ENCODE measurements at regions not wholly inside any gene's neighbourhood (a gene's known extent, or its start where the extent isn't known, plus 50 kb on each side); places are given as distances from the start of the nearest gene placed in this dataset.

DNA sequence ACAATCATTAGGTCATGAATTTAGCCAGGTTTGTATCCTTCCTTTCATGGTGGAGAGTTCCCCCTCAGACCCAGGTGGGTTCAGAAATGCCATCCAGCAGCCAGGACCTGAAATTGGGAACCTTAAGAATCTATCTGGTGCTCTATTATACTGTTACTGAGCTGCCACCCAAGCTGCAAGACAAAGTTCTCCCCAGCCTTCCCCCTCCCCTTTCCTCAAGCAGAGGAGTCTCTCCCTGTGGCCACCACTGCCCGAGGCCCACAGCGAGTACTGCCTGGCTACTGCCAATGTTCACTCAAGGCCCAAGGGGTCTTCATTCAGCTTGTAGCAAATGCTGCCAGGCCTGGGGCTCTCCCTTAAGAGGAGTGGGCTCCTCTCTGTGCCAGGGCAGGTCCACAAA lies 133.8 kb downstream of the TMEM38B start:
- DNase-seq (ENCODE audit: low spot score): no peak

DNA sequence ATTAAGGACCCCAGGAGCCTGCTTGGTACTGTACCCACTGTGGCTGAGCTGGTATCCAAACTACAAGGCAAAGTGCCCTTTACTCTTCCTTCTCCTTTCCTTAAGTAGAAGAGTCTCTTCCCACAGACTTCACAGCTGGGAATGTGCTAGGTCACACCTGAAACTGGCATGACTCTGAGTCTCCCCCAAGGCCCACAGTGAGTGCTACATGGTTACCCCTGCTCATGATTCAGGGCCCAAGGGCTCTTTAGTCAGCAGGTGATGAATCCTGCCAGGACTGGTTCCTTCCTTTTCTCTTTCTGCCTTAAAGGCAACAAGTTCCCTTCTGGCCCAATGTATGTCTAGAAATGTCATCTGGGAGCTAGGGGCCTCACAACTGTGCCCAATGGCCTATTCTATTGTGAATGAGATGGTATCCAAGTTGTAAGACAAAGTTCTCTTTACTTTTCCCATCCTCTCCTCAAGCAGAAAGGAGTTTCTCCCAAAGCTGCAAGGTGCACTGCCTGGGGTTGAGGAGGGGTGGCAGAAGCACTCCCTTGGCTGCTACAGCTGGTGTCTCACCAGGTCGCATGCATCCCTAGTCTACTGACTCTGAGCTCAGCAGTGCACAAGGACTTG lies 134.4 kb downstream of the TMEM38B start:
- no peak for DNase-seq (ENCODE audit: low spot score)

DNA sequence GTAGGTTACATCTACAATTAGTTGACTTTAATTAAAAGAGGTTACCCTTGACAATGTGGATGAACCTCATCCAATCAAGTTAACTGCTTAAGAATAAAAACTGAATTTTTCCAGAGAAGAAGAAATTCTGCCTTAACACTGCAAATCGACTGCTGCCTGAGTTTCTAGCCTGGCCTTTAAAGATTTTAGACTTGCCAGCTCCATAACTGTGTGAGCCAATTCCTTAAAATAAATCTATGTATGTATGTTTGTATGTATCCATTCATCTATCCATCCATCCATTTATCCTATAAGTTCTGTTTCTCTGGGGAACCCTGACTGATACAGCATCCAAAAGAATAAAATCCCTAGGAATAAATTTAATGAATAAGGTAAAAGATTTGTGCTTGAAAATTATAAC lies 136.1 kb downstream of the TMEM38B start:
- no peak for DNase-seq (ENCODE audit: low spot score)

DNA sequence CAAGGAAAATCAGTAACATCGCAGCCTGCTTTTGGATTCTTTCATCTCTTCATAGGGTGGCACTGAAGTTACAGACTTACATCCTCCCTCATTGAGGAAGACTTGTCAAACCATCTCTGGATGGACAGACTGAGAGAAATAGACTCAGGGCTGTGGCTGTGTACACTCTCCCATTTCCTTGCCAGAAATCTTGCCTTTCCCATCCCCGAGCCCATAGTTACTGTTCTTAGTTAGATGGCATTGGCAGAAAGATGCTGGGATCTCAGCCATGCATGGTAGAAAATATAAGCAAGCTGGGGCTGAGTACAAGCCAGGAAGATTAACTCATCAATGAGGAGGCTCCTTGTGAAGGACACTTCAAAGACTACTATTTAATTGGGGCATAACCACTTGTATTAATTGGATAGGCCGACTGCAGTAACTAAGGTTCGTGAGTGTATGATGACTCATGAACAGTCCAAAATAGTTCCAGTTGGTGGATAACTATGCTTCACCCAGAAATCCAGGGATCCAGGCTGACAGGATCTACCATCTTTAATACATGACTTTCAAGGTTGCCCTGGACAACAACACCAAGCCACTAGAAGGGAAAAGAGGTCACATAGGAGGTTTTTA lies 137.9 kb downstream of the TMEM38B start:
- no peak for DNase-seq (ENCODE audit: low spot score)

DNA sequence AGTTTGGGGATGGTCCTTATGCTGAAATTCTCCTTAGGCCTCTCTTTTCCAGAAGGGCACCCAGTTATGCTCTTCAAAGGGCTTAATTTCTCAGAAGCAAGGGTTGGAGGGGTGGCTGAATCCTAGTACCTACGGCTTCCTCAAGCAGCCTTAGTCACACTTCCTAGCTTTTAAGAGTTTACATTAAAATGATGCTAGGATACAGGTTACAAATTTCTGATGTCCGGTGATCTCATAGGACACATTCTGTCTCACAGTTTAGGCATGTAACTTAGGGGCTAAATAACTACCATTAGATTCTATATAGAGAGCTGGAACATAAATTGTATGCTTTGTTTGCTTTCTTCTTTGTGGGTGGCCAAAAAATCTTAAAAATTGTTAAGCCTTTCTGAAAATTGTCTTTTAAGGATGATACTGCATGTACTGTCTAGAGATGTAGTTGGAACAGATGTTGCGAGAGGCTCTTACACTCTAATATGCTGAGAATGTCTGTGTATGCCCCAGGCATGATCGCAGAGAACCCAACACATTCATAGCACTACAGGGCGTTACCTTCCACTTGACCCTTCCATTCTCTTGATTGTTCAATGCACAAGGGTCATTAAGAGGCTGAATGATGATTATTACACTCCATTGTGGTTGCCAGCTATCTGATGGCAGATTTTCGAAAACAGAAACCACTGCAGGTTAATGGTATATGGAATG lies 139.1 kb downstream of the TMEM38B start:
- DNase-seq (ENCODE audit: low spot score): no peak

DNA sequence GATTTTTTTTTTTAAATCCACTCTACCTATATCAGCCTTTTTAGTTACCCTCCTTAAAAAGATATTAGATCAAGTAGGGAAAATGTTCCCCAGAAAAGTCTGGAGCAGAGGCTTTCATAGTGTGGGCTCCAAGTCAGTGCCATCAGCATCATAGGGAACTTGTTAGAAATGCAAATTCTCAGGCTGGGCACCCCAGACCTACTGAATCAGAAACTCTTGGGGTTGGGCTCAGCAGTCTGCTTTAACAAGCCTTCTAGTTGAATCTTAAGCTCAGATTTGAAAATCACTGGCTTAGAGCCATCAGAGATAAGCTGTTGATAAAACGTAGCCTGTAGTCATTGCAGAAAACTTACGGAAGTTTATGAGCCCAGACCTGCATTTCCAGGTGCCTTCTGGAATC lies 140.1 kb downstream of the TMEM38B start:
- no peak for DNase-seq (ENCODE audit: low spot score)

DNA sequence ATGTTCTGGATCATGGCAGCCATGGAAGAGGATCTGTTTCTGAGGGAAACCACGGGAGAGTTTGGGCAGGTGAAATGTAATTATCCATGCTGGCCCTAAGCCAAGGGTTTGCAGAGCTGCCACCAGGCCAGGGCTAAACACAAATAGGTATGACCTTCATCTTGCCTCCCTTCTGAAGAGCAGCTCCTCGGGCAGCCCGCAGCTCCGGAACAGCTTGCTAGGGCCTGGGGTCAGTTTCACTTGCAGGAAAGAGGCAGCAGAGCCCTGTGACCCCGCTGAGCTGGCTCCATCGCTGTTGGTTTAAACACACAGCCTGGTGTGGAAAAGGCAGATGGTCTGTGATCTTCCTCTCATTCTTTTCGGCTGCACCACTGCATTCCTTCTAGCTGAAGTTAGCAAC lies 141.4 kb downstream of the TMEM38B start:
- DNase-seq (ENCODE audit: low spot score): no peak

DNA sequence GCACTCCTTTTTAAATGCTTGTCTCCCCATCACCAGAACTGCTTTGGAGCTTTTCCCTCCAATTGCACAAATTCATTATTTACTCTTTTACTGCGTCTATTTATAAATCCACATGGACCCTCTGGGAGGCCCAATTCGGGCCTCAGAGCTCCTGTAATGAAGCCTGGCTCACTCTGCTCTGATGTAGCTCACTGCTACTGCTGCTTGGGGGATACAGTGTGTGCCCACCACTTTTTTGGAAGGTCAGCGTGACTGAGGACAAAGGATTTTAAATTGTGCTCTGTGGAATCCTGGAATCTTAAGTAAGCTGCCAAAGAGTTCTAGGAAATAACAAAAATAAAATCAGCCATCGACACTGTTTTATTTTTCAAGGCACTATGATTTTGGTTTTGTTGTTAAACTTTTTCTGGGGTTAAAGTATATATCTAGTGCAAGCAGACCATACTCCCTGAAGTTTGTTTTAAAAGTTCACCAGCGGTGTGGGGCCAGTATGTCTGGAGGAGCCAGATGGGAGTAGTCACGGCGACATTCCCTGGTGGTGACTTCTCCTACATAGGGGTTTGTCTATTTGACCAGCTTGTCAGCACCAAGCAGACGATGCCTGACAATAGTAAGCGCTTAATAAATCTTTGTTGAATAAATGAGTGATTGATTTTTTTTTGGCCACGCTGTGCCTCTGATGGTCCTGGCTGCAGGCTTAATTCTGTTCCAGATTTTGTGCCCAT lies 142.8 kb downstream of the TMEM38B start:
- DNase-seq (ENCODE audit: low spot score): no peak

DNA sequence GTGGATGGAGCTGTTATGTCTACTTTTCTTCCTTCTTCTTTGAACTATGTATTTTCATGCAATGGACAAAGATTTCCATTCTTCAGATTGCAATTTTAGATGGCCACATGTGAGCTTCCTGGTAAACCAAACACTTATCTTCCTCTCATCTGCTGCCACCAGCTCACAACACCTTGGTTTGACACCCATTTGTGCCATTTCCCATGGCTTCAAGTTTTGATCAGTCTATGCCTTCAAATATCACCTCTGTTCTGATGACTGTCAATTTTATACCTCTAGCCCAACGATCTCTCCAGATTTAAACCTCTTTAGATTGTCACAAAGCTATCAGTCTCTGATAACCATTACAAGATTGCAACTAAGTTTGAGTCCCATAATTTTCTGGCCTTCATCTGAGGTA lies 147.2 kb downstream of the TMEM38B start:
- DNase-seq (ENCODE audit: low spot score): no peak

DNA sequence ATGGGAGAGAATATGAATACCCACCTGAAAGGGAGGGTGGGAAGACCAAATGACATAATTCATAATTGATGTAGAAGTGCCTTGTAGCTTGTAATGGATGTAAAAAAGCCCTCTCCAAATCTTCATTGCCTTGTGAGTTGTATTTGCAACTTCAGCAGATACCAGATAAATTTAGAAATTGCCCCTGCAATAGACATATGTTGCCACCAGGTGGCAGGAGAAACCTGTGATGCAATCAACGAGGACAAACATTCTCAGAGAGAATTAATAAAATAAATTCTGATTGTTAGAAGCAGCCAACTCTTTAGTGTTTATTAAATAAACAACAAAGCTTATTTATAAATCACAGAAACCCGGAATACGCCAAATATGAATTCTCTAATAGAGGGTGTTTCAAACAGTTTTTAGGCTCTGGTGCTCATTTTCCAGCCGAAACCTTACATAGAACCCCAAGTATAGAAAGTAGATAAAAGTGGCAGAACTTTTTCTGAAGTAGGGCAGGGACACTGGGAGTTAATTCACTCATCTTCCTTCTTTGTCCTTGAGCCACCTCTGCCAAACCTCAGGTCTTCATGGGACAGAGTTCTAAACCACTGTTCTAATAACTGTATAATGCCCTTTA lies 147.8 kb downstream of the TMEM38B start:
- DNase-seq (ENCODE audit: low spot score): peak; percentile 17

DNA sequence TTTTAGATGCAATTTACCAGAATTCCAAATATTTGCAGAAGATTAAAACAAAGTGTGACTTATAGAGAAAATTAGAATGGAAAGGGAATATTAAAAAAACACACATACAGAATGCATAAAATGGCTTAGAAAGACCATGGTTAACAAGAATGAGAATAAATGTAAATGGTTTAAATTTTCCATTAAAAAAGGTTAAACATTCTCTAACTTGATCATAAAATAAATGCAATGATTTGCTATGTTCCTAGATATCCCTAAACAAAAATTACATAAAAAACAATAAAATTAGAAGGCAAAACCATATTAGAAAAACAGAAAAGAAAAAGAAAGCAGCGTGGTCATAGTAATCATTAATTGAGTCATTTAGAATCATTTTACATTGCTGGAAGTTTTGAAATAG lies 152.5 kb downstream of the TMEM38B start:
- DNase-seq (ENCODE audit: low spot score): no peak

DNA sequence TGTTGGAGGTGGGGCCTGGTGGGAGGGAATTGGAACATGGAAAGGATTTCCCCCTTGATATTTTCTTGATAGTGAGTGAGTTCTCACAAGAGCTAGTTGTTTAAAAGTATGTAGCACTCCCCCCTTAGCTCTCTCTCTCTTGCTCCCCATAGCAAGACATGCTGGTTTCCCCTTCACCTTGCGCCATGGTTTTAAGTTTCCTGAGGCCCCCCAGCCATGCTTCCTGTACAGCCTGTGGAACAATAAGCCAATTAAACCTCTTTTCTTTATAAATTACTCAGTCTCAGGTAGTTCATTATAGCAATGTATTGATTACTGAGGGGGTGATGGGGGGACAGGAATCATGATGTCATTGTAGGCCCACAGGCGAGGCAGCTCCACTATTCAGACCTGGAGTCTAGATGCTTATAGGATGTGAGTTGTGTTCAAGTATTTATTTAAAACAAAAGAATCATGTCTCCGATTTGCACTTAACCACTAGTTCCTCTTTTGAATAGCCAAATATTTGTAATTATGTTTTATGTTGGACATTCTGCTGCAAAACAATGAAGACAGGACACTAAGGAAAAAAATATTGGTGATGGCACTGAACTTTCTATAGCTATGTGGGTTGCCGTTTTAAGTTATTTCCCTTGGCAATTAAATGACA lies 156.6 kb downstream of the TMEM38B start:
- no peak for DNase-seq (ENCODE audit: low spot score)

DNA sequence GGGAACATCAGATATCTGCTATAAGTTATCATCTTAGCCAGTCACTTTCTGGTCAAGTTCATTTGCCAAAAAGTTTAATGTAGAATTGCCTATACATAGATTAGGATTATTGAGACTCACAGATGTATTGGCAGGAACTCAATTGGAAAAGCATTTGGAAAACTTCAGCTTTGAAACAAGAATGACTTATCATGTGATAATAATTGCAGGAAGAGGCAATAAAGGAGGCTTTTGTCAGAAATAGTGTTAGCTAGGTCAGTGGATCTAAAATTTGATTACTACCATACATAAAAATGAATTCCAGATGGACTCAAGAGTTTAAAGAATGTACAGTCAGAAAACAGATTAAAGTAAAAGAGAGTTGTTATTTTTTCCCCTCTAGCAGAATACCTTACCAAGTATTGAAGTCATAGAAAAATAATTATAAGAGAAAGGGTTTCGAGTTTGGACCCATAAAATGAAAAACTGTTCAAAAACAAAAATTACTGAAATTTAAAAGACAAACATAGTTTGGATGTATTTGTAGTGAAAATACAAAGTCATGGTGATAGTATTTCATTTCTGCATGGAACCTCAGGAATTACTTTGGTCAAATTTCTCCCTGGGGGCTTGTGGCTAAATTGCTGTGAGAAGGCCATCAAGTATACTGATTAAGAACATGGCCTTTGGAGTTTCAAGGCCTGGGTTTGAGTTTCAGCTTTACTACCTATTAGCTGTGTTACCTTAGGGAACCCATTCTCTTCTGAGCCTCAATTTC lies 159.9 kb downstream of the TMEM38B start:
- DNase-seq (ENCODE audit: low spot score): no peak

DNA sequence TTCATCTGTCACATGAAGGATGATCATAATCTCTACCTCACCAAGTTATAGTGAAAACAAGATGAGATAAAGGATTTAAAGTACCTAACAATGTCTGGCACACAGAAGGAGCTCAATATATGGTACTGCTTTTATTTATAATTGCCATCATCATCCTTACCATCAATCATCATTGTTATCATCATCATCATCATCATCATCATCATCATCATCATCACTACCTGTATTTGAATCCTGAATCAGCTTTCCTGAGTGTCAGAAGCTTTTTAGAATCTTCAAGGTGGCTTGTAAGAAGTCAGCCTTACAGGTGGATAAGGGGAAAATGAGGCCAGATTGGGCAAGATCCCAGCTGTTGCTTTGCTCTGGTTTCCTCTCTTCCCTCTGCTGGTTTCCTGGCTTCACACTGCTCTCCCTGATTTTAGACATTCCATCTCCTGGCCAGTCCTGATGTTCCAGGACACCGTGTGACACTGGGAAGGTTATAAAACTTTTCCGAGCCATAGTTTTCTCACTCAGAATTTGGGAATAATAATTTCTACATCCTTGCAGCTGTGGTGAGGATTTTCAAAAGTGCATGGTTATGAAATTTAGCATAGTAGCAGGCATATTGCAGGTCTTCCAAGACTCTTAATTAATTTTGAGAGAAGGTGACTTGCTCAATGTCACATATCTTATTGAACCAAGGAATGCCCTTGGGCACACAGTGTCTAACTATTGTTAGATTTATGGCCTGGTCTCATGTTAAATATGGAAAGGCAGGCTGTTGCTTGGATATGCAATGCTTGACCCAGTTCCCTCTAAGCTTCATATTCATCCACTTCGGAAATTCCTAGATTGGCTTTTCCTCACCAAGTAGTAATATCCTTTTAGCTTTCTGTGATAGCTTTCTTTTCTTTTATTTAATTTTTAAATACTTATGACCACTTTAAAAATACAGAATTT lies 160.7 kb downstream of the TMEM38B start:
- DNase-seq (ENCODE audit: low spot score): no peak

DNA sequence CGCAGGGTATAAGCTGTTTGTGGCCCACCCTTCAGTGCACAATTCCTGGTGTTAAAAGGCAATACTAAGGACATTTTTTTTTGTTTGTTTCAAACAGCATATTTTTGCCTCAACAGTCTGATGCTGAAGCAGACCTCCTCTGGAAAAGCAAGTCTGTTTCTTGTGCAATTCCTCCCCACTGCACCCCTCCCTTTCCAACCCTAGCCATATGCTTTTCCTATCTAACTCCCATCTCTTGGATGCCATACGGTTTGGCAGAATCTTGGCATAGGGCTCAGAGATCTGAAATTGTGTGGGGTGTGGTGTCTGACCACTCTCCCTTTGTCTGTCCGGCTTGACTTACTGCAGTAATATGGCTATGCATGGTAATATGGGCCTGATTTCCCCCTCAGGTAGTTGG lies 161.6 kb downstream of the TMEM38B start:
- no peak for DNase-seq (ENCODE audit: low spot score)

DNA sequence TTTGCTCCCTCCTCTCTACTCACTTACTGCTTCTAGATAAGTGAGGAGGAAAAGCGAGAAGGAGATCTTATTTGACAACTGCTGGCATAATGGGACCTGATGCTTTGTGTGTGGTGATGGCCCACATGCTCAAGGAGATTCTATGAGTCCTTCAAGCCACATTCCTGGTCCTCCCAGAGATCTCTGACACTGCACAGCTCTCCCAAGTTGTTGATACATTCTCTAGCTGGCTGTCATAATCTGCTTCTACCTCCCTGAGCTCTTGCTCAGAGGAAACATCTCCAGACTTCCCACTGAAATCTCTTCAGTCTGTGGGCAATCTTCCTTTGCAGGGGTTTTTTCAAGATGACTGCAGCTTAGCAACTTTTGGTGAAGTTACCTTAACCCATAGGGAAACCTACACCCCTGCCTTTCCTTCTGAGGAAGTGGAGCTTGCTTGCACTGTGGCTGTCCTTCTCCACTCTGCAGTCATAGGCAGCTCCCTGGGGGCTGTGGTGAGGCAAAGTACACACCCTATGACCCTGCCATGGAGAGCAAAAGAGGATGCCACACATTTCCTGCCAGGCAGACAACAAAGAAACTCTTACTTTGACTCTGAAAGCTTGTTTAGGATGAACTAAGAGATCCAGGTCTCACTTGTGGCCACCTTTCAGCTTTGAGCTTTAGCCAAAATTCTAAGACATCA lies 163.8 kb downstream of the TMEM38B start:
- no peak for DNase-seq (ENCODE audit: low spot score)

DNA sequence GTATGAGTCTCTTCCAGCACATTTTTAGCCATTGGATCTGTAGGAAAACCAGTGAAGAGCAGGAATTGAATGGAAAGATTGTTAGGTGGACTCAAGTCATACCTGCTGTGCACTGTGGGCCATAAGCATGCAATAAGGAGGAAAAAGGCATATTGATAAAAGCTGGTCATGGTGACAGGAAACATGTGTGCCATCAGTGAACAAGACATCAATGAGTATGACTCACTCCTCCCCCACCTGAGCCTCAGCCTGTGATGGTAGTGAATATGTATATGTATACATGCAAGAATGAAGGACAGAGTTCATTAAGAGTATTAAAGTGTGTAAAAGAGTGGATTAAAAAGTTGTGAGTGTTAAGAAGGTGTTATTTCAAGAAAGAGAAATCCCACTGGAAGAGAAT lies 164.5 kb downstream of the TMEM38B start:
- DNase-seq (ENCODE audit: low spot score): no peak

DNA sequence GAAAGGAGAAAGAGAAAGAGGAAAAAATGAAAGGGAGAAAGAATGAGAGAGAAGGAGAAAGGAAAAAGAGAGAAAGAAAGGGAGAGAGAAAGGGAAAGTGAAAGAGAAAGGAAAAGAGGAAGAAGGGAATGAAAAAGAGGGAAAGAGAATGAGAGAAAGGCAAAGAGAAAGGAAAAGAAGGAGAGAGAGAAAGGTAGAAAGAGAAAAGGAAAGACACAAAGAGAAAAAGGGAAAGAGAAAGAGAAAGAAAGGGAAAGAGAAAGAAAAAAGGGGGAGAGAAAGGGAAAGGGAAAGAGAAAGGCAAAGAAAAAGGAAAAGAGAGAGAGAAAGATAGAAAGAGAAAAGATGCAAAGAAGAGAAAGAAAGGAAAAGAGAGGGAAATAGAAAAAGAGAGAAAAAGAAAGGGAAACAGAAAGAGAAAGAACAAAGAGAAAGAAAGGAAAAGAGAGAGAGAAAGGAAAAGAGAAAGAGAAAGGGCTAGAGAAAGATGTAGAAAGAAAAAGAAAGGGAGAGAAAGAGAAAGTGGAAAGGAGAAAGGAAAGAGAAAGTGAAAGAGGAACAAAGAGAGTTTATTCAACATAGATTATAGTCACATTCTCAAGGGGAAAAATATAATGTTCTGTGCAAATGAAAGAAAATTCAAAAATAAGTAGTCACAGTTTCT lies 165.2 kb downstream of the TMEM38B start:
- no peak for DNase-seq (ENCODE audit: low spot score)

DNA sequence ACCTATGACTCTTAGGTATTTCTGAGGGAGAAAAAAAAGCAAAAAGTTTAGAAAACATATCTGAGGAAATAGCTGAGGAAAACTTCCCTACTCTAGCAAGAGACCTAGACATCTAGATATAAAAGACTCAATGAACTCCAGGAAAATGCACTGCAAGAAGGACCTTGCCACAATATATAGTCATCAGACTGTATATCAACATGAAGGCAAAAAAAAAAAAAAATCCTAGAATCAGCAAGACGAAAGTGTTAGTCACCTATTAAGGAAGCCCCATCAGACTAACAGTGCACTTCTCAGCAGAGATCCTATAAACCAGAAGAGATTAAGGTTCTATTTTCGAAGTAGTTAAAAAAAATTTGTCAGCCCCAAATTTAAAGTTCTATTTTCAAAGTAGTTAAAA lies 166.2 kb downstream of the TMEM38B start:
- no peak for DNase-seq (ENCODE audit: low spot score)
